ENCODE measurements at regions not wholly inside any gene's neighbourhood (a gene's known extent, or its start where the extent isn't known, plus 50 kb on each side); places are given as distances from the start of the nearest gene placed in this dataset.
"Not testable (repeated sequence)": the region's sequence is repeated elsewhere in the genome, so short reads cannot be mapped to it uniquely, and the experiment has no call there.

- no peak for DNase-seq (ENCODE audit: low spot score)
Measured at GRCh38 chr7:69110450-69111050, 487.7 kb upstream of the AUTS2 start.

GRCh38 chr7:69114374-69114773 lies 483.9 kb upstream of the AUTS2 start:
- DNase-seq (ENCODE audit: low spot score): no peak

GRCh38 chr7:69115788-69116187 lies 482.5 kb upstream of the AUTS2 start:
- DNase-seq (ENCODE audit: low spot score): no peak

- not testable (repeated sequence) for DNase-seq (ENCODE audit: low spot score)
Measured at GRCh38 chr7:69116196-69116595, 482.1 kb upstream of the AUTS2 start.

- no peak for DNase-seq (ENCODE audit: low spot score)
Measured at GRCh38 chr7:69122953-69123352, 475.3 kb upstream of the AUTS2 start.

- no peak for DNase-seq (ENCODE audit: low spot score)
Measured at GRCh38 chr7:69126896-69127479, 471.3 kb upstream of the AUTS2 start.

- no peak for DNase-seq (ENCODE audit: low spot score)
Measured at GRCh38 chr7:69129524-69129923, 468.8 kb upstream of the AUTS2 start.

GRCh38 chr7:69129951-69130350 lies 468.3 kb upstream of the AUTS2 start:
- no peak for DNase-seq (ENCODE audit: low spot score)

GRCh38 chr7:69130396-69130795 lies 467.9 kb upstream of the AUTS2 start:
- DNase-seq (ENCODE audit: low spot score): no peak

- no peak for DNase-seq (ENCODE audit: low spot score)
Measured at GRCh38 chr7:69134316-69134715, 464.0 kb upstream of the AUTS2 start.

GRCh38 chr7:69147631-69148030 lies 450.6 kb upstream of the AUTS2 start:
- no peak for DNase-seq (ENCODE audit: low spot score)

GRCh38 chr7:69149804-69150782 lies 448.2 kb upstream of the AUTS2 start:
- DNase-seq (ENCODE audit: low spot score): no peak

- DNase-seq (ENCODE audit: low spot score): no peak
Measured at GRCh38 chr7:69162326-69162725, 435.9 kb upstream of the AUTS2 start.

- DNase-seq (ENCODE audit: low spot score): no peak
Measured at GRCh38 chr7:69162931-69163670, 435.2 kb upstream of the AUTS2 start.

- no peak for DNase-seq (ENCODE audit: low spot score)
Measured at GRCh38 chr7:69166979-69167516, 431.2 kb upstream of the AUTS2 start.

GRCh38 chr7:69169386-69169785 lies 428.9 kb upstream of the AUTS2 start:
- DNase-seq (ENCODE audit: low spot score): no peak

GRCh38 chr7:69172357-69173077 lies 425.8 kb upstream of the AUTS2 start:
- DNase-seq (ENCODE audit: low spot score): no peak

- no peak for DNase-seq (ENCODE audit: low spot score)
Measured at GRCh38 chr7:69173341-69173740, 424.9 kb upstream of the AUTS2 start.

GRCh38 chr7:69173846-69174245 lies 424.4 kb upstream of the AUTS2 start:
- DNase-seq (ENCODE audit: low spot score): no peak

- no peak for DNase-seq (ENCODE audit: low spot score)
Measured at GRCh38 chr7:69176841-69177240, 421.4 kb upstream of the AUTS2 start.

- no peak for DNase-seq (ENCODE audit: low spot score)
Measured at GRCh38 chr7:69177461-69177861, 420.8 kb upstream of the AUTS2 start.
